Limb (tissue), 2 donors: ENCODE measurements at regions not wholly inside any gene's neighbourhood (a gene's known extent, or its start where the extent isn't known, plus 50 kb on each side); places are given as distances from the start of the nearest gene placed in this dataset.

Source experiments
- DNase-seq, 2 donors: peaks; one replicate each; pipeline ENCODE4 v3.0.0-alpha.2; 2016; ENCODE audit errors: extremely low spot score in 2 of 2

DNA sequence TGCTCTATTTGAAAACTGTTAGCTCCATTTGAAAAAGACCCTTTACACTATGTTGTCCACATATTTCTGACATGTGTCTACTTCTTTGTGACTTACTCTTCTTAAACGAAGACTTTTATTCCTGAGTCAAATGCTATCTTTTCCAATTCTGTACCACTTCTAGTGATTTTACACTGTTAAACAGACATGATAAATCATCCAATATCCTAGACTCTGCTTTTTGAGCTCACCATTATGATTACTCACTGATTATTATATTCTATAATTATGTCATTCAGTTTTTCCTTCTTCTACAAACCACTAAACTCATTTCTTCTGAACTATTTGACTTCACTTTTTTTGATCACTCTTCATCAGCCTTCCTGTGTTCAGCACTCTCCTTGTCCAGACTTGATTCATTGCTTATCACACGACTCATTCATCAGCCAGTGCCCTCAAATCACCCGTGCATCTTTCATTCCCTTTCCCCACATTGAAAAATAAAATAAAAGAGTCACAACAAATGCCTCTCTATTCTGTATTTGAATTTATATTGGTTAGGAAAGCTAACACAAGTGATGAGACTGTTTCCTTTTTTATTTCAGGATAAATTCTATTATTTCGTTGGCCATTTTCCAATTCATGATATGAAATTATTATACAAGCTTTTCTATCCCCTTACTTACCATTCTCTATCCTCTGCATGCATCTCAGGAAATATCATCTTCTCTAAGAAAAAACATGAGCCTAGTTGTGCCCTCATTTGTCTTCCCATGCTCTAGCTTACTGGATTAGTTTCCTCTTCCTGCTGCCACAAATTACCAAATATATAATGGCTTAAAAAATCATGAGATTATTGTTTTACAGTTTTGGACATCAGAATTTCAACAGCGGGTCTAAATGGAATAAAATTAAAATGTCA lies 1482.1 kb upstream of the MIR17HG start:
- DNase-seq: no peak

DNA sequence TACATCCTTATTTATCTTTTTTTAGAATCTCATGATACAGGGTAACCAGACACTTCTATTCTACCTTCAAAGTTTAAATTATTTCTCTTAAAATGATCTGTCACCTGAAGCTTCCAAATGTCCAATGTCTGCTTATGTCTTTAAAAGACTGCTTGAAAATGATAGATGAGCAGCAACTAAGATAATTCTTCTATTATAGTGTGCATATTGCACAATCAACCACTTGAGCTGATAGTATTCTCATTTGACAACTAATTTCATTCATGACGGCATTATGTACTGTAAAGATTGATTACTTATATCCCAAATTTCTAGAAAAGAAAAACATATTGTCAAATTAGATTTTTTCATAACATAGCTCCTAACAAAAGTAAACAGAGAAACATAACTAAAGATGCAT lies 1478.2 kb upstream of the MIR17HG start:
- DNase-seq: no peak

DNA sequence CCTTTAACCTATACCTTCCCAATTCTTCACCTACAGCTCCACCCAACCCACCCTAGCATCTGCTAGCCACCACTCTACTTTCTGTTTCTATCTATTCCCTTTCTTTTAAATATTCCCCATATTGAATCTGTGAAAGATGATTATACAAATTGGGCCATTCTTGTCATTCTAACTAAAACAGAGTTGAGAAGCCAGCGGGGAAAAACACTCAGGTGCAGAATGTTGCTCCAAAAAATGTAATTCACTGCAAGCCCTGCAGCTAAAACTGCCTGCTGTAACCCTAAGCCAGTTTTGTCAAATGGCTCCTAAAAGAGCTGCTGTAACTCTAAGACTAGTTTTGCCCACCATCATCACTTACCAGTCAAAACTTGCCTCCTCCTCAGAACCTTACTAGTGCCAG lies 1468.6 kb upstream of the MIR17HG start:
- no peak for DNase-seq

DNA sequence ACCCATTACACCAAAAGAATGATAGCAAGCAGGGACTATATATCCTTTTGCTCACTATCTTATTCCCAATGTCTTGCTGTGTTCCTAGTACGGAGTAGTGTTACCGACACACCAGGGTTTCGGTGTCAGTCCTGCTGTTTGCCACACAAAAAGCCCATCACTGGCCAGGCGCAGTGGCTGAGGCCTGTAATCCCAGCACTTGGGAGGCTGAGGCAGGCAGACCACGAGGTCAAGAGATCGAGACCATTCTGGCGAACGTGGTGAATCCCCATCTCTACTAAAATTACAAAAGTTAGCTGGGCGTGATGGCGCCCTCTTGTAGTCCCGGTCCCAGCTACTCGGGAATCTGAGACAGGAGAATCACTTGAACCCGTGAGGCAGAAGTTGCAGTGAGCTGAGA lies 1467.3 kb upstream of the MIR17HG start:
- no peak for DNase-seq

DNA sequence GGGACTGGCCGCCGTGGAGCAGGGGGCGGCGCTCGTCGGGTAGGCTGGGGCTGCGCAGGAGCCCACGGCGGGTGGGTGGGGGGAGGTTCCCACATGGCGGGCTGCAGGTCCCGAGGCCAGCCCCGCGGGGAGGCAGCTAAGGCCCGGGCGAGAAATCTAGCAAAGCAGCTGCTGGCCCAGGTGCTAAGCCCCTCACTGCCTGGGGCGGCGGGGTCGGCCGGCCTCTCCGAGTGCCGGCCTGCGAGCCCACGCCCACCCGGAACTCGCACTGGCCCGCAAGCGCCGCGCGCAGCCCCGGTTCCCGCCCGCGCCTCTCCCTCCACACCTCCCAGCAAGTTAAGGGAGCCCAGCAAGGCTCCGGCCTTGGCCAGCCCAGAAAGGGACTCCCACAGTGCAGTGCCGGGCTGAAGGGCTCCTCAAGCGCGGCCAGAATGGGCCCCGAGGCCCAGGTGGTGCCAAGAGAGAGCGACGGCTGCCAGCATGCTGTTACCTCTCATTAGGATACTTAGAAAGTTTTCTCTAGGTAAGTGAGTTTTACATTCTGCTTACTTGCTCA lies 1463.5 kb upstream of the MIR17HG start:
- no peak for DNase-seq

DNA sequence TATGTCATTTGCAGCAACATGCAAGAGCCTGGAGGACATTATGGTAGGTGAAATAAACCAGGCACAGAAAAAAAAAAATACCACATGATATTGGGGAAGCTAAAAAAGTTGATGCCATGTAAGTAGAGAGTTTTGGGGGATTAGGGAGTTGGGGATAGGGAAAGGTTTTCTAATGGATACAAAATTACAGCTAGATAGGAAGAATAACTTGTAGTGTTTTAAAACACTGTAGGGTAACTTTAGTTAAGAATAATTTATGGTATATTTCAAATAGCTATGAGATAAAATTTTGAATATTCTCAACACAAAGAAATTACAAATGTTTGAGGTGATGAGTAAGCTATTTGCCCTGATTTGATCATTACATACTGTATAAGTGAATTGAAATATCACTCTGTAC lies 1456.7 kb upstream of the MIR17HG start:
- DNase-seq: no peak

DNA sequence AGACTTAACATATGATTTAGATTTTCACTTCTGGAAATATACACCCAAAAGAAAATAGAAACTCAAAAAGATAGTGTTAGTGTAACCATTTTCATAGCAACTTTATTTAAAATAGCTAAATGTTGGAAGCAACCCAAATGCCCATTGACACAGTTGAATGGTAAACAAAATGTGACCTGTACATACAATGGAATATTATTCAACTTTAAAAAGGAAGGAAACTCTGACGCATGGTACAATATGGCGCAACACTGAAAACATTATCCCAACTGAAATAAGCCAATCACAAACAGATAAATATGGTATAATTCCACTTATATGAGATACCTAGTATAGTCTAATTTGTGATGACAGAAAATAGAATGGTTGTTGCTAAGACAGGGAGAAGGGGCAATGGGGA lies 1456.1 kb upstream of the MIR17HG start:
- DNase-seq: no peak

DNA sequence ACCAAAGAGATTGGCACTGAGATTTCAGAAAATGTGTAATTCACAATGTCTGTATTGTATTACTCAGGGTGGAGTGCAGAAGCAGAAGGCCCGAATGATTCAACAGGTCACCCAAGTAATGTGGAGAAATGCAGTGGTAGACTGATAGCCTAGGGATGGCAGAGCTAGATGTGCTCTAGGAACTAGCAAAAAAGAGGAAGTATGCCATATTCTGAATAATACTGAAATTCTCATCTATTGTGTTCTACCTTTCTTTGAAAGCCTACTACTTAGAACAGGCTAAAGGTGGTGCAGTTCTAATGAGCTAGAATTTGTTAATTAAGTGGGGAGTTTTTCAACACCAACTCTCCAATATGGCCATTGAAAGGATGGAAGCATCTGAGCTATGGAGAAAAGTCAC lies 1449.8 kb upstream of the MIR17HG start:
- no peak for DNase-seq

DNA sequence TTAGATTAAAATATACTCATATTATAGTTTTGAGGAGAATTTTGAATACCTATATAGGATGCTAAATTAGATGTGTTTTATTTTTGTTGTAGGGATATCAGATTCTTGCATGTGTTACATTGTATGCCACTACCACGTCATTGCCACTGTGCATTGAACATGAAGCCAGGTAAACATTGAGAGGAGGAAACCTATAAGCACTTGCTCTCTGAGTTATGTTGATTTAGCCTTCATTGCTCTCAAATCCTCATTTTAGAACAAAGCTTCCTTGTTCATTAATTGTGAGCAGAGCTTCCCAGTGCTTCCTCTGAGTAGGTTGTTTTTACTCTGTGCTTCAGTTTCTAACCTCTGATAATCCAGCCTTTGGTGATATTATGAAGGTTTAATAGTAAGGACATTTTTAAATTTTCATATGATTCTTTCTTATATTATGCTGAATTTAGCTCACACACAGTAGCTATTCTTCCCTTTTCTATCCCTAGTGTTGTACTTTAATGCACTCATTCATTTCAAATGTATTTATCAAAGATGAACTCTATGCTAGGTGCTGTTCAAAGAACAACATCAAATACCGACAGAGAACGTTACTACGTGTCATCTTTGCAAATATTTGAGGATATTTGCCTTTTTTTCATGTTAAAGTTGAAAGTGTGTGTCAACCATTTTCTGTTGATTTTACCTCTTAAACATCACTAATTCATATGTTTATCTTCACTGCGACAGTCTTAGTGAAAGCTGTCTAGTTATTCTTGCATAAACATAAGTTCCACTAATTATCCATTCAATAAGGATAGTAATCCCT lies 1448.0 kb upstream of the MIR17HG start:
- no peak for DNase-seq

DNA sequence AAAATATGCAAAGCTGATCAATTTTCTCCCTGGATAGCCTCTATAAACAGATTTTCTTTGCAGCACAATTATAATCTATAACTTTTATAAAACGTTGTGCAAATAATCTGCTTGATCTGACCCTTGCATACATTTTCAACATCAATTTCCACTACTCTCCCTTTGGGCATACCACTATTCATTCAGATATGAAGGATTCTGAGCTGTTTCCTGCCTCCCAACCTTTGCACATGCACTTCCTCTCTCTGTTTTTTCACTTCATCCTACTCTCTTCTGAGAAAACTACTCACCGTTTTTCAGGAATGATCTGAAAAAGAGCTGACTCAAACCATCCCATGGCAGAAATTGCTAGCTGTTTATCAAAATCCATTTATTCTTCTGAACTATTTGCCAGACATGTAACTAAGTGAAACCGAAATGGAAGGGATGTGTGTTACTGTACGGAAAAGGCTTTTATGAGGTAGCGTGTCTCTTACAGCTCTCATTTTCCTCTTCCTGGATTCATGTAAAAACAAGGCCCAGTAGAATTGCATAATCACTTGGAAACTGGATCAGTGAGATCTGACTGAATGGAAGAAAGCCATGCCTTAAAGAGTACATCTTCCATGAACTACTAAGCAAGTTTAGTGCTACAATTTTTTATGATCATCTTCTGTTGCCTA lies 1447.3 kb upstream of the MIR17HG start:
- peak in 1 of 2 donors; percentile 41 for DNase-seq

DNA sequence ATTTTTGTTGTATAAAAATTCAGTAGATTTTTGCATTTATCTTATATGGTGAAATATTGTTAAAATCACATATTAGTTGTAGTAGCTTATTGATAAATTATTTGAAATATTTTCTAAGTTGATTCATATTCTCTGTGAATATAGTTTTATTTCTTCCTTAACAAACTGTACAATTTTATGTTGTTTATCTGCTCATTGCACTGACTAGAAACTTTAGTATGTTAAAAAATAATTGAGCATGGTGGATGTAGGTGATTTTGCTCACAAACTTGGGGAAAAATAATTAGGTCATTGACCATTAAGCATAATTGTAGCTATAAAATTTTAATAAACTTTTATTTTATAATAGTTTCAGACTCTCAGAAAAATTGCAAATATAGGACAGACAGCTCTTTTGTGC lies 1445.3 kb upstream of the MIR17HG start:
- DNase-seq: no peak

DNA sequence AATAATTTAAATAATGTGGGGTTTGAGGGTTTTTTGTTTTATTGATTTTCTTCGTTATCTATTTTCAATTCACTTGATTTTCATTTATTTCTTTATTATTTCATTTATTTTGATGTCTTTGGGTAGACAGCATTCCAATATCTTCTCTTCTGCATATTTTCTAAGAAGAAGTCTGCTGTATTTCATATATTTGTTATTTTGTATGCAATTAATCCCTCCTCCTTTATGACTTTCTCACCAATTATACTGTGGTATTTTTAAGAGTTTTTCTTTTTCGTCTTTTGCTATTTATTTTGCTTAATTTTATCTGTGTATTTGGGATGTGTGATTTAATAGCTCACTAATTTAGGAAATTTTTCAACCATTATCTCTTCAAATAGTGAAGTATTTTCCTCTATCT lies 1444.4 kb upstream of the MIR17HG start:
- no peak for DNase-seq

DNA sequence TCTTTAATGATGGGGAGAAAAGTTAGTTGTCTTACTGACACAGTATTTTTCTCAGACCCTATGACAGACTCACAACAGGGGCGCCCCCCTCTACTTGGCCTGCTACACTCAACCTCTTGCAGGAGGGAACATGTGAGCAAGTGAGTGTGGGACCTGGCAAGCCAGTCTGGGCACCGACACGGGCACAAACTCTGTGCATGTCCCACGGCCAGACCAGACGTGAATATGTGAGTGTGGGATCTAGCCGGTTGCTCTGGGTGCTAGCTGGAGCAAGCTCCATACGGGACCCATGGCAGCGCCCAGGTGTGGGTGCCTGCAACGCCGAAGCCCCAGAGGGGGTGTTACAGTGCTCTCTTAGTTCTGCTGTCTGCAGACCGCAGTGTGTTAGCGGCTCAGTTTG lies 1437.3 kb upstream of the MIR17HG start:
- no peak for DNase-seq

DNA sequence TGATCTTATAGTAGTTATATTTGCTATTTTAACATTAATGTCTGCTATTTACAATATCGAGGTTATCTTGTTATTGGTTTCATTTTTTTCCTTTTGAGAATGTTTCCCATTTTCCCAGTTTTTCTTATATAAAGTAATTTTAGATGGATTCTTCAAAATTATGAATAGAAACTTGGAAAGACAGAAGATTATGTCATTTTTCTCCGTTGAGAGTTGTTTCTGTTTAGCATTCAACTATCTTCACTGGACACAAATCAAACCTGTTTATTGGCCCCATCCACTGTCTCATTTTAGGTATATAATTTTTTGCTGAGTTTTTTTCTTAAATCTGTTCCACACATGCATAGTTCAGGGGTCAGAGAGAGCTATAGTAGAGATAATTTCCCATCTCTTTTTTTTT lies 1430.9 kb upstream of the MIR17HG start:
- DNase-seq: no peak

DNA sequence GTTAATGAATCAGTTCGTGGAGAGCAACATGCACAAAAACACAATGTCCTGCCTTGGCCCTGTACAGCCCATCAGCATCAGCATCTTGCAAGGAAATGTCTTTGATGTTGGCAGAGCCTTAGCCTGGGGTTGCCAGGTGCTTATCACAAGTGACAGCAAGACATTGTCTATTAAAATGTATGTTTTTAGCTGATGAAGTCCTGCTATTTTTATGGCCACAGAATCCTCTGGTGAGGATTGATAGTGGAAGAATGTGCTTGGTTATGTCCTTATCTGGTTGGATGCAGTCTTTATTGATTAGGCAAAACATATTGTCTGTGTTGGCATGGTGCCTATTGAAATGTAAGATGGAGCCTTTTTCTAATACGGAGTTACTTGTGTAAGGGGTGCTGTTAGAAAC lies 1427.0 kb upstream of the MIR17HG start:
- DNase-seq: no peak

DNA sequence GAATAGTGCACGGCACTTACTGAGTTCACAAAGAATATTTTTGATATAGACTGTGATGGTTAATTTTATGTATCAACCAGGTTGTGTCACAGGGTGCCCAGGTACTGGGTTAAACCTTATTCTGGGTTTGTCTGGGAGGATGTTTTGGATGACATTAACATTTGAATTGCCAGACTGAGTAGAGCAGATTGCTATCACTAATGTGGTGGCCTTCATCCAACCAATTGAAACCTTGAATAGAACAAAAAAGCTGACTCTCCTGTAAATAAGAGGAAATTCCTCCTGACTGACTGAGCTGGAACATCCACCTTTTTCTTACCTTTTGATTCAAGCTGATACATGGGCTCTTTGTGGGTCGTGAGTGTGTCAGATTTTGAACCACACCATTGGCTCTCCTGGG lies 1424.4 kb upstream of the MIR17HG start:
- DNase-seq: no peak

DNA sequence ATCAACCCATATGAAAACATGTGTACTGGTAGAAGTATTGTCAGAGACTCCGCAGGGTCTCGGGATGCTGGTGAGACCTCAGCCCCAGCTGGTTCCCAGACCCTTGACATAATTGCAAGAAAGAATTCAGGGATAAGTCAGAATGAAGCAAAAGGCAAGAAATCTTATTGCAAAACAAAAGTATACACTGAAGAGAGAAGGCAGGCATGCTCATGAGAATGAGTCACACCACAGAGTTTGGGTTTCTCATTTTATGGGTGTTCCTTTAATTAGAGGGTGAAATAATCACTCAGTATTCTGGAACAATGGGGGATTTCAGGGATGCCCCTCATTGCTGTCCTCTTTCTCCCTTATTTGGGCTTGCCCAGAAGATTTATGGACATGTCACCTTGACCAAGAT lies 1423.8 kb upstream of the MIR17HG start:
- DNase-seq: no peak

DNA sequence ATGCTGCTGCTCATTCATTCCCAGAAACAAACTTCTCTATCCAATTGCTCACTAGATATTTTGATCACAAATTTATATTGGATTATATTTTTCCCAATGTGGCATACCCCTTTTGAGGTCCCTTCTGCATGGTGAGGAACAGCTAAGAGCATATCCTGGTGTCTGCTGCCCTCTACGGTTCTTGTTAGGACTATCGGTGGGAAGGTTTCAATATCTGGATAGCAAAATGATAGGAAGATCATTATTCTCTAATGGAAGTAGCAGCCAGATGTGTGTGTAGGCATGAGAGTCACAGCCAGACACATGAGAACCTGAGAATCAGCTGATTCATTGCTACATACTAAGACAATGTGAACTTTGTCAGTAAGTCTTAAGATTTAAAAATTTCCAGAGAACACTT lies 1422.4 kb upstream of the MIR17HG start:
- DNase-seq: peak in 1 of 2 donors; percentile 20

DNA sequence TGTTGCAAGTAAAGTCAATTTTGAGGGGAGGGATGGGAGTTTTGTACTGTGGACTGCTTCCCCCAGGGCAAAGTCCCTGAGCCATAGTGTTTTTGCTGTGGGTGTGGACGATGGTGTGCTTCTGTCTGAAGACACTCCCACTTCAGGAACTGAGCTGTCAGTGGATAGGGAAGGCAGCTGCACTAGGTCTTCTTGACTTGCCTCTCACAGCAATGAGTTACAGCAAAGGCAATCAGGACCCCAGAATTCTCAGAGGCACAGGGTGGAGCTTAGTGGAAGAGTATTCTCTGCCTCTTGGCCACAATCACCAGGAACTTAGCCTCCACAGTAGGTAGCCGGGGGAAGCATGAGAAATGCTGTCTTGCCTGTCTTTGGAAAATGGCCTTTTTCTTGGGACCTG lies 1416.6 kb upstream of the MIR17HG start:
- DNase-seq: no peak

DNA sequence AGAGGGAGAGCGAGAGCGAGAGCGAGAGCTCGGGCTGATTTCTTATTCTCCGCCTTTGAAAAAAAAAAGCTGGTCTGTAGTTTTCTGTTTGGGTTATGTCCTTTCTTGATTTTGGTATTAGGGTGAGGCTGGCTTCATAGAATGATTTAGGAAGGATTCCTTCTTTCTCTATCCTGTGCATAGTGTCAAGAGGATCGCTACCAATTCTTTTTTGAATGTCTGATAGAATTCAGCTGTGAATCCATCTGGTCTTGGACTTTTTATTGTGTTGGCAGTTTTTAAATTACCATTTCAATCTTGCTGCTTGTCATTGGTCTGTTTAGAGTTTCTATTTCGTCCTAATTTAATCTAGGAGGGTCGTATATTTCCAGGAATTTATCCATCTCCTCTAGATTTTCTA lies 1414.6 kb upstream of the MIR17HG start:
- no peak for DNase-seq

DNA sequence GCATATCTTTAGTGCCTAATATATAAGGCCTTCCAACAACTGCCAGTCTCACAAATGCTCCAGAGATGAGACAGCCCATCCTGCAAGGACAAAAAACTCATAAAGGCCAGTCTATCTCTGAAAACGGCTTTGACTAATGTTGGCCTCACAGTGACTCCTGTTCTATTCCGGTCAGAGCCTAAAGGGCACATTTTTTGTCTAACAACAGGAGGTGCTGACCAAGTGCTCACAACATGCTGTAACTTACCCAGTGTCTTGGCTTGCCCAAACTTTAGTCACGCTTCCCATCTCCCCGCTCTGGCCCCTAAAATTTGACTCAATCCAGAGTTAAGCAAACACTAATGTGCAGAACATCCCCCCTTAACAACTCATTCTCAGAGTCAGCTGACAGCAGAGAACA lies 1411.2 kb upstream of the MIR17HG start:
- DNase-seq: no peak

DNA sequence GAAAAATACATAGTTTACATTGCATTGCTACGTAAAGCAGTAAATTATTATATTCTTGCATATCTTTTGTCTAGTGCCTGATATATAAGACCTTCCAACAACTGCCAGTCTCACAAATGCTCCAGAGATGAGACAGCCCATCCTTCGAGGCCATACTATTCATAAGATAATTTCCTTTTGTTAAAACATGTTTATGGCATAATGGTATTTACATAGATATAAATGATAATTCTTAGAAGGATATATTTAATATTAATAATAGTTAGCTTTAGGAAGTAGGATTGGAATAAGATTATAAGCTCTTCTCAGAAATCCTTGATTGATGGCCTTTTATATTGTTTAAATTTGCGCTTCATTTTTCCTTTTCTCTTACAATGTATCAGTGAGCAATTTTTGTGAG lies 1410.1 kb upstream of the MIR17HG start:
- DNase-seq: no peak
